ENCODE measurements at regions not wholly inside any gene's neighbourhood (a gene's known extent, or its start where the extent isn't known, plus 50 kb on each side); places are given as distances from the start of the nearest gene placed in this dataset.

DNA sequence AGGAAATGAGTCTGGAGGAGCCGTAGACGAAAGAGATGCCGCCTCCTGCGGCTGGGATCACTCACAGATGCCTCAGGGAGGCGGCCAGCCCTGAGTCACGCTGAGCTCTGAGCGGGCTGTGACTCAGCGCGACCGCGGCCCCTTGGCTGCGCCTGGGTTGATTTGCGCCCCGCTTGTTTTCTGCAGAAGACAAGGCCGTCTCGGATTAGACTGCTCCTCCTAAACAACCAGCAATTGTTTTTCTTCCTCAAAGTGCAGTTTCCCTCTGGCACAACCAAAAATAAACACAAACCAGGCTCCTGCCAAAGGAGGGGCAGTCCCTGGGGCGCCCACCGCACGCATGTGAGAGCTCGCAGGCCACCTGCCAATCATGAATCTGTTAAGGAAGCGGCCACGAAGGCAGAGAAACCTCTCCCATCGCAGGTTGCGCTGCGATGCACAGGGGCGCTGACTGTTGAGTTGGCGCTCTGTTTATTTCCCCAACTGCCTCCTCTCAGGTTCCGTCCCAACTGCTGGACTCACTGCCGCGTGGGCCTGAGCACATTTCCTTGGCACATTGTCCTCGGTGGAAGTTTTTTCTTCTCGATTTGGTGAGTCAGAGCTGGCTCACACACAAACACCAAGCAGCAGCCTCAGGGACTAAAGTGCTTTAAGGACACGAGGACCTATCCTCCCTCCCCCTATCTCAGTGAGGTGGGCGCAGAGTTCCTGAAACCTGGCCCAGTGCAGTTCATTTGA is 85.2 kb upstream of the NDUFV2 start (continued):
- TF ChIP-seq ZNF484 (CRISPR knock-in tag; IDR thresholded peaks at IDR 0.05; ENCODE audit: borderline replicate concordance, low read depth) = no peak
- TF ChIP-seq, protein P1, sequence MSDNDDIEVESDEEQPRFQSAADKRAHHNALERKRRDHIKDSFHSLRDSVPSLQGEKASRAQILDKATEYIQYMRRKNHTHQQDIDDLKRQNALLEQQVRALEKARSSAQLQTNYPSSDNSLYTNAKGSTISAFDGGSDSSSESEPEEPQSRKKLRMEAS (IDR thresholded peaks at IDR 0.05) = no peak
- no peak for TF ChIP-seq REL (CRISPR knock-in tag; conservative IDR thresholded peaks at IDR 0.05)
- TF ChIP-seq HDAC2 (CRISPR knock-in tag; IDR thresholded peaks at IDR 0.05) = no peak
- no peak for TF ChIP-seq PRPF4 (IDR thresholded peaks at IDR 0.05; ENCODE audit: low read depth, low read length, poor library complexity, severe bottlenecking)
- peak; percentile 53; the same call in 1 of the 2 replicates for TF ChIP-seq ZNF264 (CRISPR knock-in tag; IDR thresholded peaks at IDR 0.05)
- no peak for TF ChIP-seq RFXAP (CRISPR knock-in tag; IDR thresholded peaks at IDR 0.05; ENCODE audit: borderline replicate concordance)
- no peak for TF ChIP-seq ZNF549 (CRISPR knock-in tag; IDR thresholded peaks at IDR 0.05)
- TF ChIP-seq RBM39 (IDR thresholded peaks at IDR 0.05; ENCODE audit: low read depth, low read length, poor library complexity, severe bottlenecking) = peak; percentile 49
- TF ChIP-seq, protein P2, sequence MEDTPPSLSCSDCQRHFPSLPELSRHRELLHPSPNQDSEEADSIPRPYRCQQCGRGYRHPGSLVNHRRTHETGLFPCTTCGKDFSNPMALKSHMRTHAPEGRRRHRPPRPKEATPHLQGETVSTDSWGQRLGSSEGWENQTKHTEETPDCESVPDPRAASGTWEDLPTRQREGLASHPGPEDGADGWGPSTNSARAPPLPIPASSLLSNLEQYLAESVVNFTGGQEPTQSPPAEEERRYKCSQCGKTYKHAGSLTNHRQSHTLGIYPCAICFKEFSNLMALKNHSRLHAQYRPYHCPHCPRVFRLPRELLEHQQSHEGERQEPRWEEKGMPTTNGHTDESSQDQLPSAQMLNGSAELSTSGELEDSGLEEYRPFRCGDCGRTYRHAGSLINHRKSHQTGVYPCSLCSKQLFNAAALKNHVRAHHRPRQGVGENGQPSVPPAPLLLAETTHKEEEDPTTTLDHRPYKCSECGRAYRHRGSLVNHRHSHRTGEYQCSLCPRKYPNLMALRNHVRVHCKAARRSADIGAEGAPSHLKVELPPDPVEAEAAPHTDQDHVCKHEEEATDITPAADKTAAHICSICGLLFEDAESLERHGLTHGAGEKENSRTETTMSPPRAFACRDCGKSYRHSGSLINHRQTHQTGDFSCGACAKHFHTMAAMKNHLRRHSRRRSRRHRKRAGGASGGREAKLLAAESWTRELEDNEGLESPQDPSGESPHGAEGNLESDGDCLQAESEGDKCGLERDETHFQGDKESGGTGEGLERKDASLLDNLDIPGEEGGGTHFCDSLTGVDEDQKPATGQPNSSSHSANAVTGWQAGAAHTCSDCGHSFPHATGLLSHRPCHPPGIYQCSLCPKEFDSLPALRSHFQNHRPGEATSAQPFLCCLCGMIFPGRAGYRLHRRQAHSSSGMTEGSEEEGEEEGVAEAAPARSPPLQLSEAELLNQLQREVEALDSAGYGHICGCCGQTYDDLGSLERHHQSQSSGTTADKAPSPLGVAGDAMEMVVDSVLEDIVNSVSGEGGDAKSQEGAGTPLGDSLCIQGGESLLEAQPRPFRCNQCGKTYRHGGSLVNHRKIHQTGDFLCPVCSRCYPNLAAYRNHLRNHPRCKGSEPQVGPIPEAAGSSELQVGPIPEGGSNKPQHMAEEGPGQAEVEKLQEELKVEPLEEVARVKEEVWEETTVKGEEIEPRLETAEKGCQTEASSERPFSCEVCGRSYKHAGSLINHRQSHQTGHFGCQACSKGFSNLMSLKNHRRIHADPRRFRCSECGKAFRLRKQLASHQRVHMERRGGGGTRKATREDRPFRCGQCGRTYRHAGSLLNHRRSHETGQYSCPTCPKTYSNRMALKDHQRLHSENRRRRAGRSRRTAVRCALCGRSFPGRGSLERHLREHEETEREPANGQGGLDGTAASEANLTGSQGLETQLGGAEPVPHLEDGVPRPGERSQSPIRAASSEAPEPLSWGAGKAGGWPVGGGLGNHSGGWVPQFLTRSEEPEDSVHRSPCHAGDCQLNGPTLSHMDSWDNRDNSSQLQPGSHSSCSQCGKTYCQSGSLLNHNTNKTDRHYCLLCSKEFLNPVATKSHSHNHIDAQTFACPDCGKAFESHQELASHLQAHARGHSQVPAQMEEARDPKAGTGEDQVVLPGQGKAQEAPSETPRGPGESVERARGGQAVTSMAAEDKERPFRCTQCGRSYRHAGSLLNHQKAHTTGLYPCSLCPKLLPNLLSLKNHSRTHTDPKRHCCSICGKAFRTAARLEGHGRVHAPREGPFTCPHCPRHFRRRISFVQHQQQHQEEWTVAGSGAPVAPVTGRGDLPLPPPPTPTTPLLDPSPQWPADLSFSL (CRISPR knock-in tag; IDR thresholded peaks at IDR 0.05) = no peak
- TF ChIP-seq ZNF558 (CRISPR knock-in tag; IDR thresholded peaks at IDR 0.05; ENCODE audit: borderline replicate concordance) = no peak
- TF ChIP-seq, protein P3, sequence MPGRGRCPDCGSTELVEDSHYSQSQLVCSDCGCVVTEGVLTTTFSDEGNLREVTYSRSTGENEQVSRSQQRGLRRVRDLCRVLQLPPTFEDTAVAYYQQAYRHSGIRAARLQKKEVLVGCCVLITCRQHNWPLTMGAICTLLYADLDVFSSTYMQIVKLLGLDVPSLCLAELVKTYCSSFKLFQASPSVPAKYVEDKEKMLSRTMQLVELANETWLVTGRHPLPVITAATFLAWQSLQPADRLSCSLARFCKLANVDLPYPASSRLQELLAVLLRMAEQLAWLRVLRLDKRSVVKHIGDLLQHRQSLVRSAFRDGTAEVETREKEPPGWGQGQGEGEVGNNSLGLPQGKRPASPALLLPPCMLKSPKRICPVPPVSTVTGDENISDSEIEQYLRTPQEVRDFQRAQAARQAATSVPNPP (CRISPR knock-in tag; IDR thresholded peaks at IDR 0.05) = no peak
- TF ChIP-seq ZBTB1 (CRISPR knock-in tag; IDR thresholded peaks at IDR 0.05; ENCODE audit: borderline replicate concordance) = no peak
- no peak for TF ChIP-seq ZNF547 (CRISPR knock-in tag; IDR thresholded peaks at IDR 0.05)
- TF ChIP-seq ZNF343 (CRISPR knock-in tag; IDR thresholded peaks at IDR 0.05) = no peak
- TF ChIP-seq HCFC1 (IDR thresholded peaks at IDR 0.05; ENCODE audit: low read depth, low read length) = no peak
- no peak for TF ChIP-seq ZNF747 (CRISPR knock-in tag; IDR thresholded peaks at IDR 0.05; ENCODE audit: borderline replicate concordance)
- no peak for TF ChIP-seq NFYB (CRISPR knock-in tag; IDR thresholded peaks at IDR 0.05)
- TF ChIP-seq FOXA3 (CRISPR knock-in tag; IDR thresholded peaks at IDR 0.05) = no peak
- TF ChIP-seq, protein P4, sequence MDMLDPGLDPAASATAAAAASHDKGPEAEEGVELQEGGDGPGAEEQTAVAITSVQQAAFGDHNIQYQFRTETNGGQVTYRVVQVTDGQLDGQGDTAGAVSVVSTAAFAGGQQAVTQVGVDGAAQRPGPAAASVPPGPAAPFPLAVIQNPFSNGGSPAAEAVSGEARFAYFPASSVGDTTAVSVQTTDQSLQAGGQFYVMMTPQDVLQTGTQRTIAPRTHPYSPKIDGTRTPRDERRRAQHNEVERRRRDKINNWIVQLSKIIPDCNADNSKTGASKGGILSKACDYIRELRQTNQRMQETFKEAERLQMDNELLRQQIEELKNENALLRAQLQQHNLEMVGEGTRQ (IDR thresholded peaks at IDR 0.05; ENCODE audit: low read depth, low read length) = no peak
- TF ChIP-seq, protein P4 (CRISPR knock-in tag; IDR thresholded peaks at IDR 0.05; ENCODE audit: borderline replicate concordance) = no peak
